ENCODE measurements at regions not wholly inside any gene's neighbourhood (a gene's known extent, or its start where the extent isn't known, plus 50 kb on each side); places are given as distances from the start of the nearest gene placed in this dataset.

DNA sequence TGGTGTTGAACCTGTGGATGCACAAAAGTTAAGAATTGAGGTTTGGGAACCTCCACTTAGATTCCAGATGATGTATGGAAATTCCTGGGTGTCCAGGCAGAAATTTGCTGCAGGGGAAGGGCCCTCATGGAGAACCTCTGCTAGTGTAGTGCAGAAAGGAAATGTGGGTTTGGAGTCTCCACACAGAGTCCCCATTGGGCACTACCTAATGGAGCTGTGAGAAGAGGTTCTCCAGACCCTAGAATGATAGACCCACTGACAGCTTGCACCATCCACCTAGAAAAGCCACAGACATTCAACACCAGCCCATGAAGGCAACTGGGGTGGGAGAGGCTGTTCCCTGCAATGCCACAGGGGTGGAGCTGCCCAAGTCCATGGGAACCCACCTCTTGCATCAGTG lies 1032.8 kb upstream of the EPHA6 start:
- H2BK5ac ChIP-seq (ENCODE audit: low read depth, low read length), result no peak overlapping the region
- no peak overlapping the region for H2BK20ac ChIP-seq (ENCODE audit: low read length)
- H3K18ac ChIP-seq (ENCODE audit: extremely low read depth, low read length), result no peak overlapping the region
- no peaks in the 10 kb centered on the region for H3K79me2 ChIP-seq (ENCODE audit: control insufficient read depth in 1 of 2, insufficient read depth in 2 of 2, low read length in 2 of 2)
- no peaks in the 10 kb centered on the region for H3K79me1 ChIP-seq (ENCODE audit: low read depth, low read length)
- no peak overlapping the region for H4K5ac ChIP-seq (ENCODE audit: insufficient read length, low read depth, low read length)
- no peak overlapping the region for H3K4me2 ChIP-seq (ENCODE audit: insufficient read depth in 1 of 2, low read depth in 2 of 2, low read length in 2 of 2)
- H3K14ac ChIP-seq (ENCODE audit: insufficient read length), result no peak overlapping the region
- H3K9me3 ChIP-seq (ENCODE audit: insufficient read depth in 2 of 2, low read depth in 1 of 2, low read length in 1 of 2), result peaks cover under 1% of the 10 kb centered on the region in 2 experiments; a peak in 2 of 4 replicates
- H3K9ac ChIP-seq (replicated peaks in 1 of 4; ENCODE audit: extremely low read depth in 1 of 4, low read depth in 3 of 4, low read length in 3 of 4), result no peak overlapping the region
- no peaks in the 10 kb centered on the region for H3K27me3 ChIP-seq (replicated peaks in 1 of 4; ENCODE audit: control insufficient read depth in 3 of 4, extremely low read depth in 1 of 4, insufficient read depth in 3 of 4, low read length in 3 of 4)
- H3K4me3 ChIP-seq (ENCODE audit: extremely low read depth in 1 of 4, insufficient read depth in 2 of 4, low read depth in 3 of 4, low read length in 4 of 4), result no peak overlapping the region
- H3K23me2 ChIP-seq (ENCODE audit: low read depth, low read length), result no peaks in the 10 kb centered on the region
- ChIA-PET CTCF (ENCODE audit: partially characterized antibody) (no interaction called here), POLR2A (ENCODE audit: partially characterized antibody) (no interaction called here)
- no peak overlapping the region for H3K56ac ChIP-seq (replicated peaks; ENCODE audit: insufficient read length, low read depth, low read length)
- no peak overlapping the region for H2AFZ ChIP-seq (ENCODE audit: low read length)
- no peak overlapping the region for H4K8ac ChIP-seq (ENCODE audit: extremely low read depth, insufficient read depth, low read length)
- no peak for FAIRE-seq
- no peak overlapping the region for H2BK120ac ChIP-seq (replicated peaks; ENCODE audit: low read depth, low read length)
- H3K27ac ChIP-seq (ENCODE audit: low read depth, low read length), result no peak overlapping the region
- H2AK5ac ChIP-seq (ENCODE audit: low read depth, low read length), result no peak overlapping the region
- no peaks in the 10 kb centered on the region for H3K4me1 ChIP-seq (replicated peaks in 1 of 4; ENCODE audit: control insufficient read depth in 3 of 4, insufficient read depth in 4 of 4, low read length in 3 of 4)
- H3K23ac ChIP-seq (ENCODE audit: insufficient read length), result no peak overlapping the region
- DNase-seq (ENCODE audit: low read depth in 1 of 2, low spot score in 2 of 2), result no peak
- H3K4ac ChIP-seq (replicated peaks; ENCODE audit: insufficient read length, low read depth, low read length), result no peak overlapping the region
- no peaks in the 10 kb centered on the region for H4K20me1 ChIP-seq (replicated peaks in 1 of 2; ENCODE audit: control insufficient read depth in 1 of 2, insufficient read depth in 2 of 2, low read length in 2 of 2)
- H2BK15ac ChIP-seq (ENCODE audit: low read length), result no peak overlapping the region
- no peak overlapping the region for H2BK12ac ChIP-seq (ENCODE audit: low read depth, low read length)
- H4K91ac ChIP-seq (replicated peaks; ENCODE audit: insufficient read length, low read length), result no peak overlapping the region
- H3K36me3 ChIP-seq (ENCODE audit: control insufficient read depth in 2 of 4, insufficient read depth in 4 of 4, low read length in 3 of 4), result no peaks in the 10 kb centered on the region
- TF ChIP-seq FOSL1 (IDR thresholded peaks at IDR 0.05; ENCODE audit: insufficient read depth, low read depth, low read length) (no peak), ATF2 (IDR thresholded peaks at IDR 0.05; ENCODE audit: low read length) (no peak), TCF12 (IDR thresholded peaks at IDR 0.05; ENCODE audit: low read depth, low read length) (no peak), CTCF (IDR thresholded peaks at IDR 0.05; ENCODE audit: control extremely low read depth in 1 of 3, insufficient read depth in 1 of 3, low read depth in 1 of 3, low read length in 3 of 3) (no peak), BRCA1 (IDR thresholded peaks at IDR 0.05; ENCODE audit: low read depth, low read length) (no peak), CTBP2 (IDR thresholded peaks at IDR 0.05; ENCODE audit: borderline replicate concordance, insufficient read depth, insufficient read length, low read length) (no peak), TAF1 (IDR thresholded peaks at IDR 0.05; ENCODE audit: low read depth, low read length) (no peak), NANOG (IDR thresholded peaks at IDR 0.05; ENCODE audit: insufficient read depth, low read depth, low read length, poor library complexity, severe bottlenecking) (no peak), POLR2AphosphoS5 (IDR thresholded peaks at IDR 0.05; ENCODE audit: low read depth, low read length) (no peak), TBP (IDR thresholded peaks at IDR 0.05; ENCODE audit: low read depth, low read length) (no peak), YY1 (IDR thresholded peaks at IDR 0.05; ENCODE audit: low read depth, low read length) (no peak)

All from H1 (cell line).